NB4 (cell line): ENCODE measurements at regions not wholly inside any gene's neighbourhood (a gene's known extent, or its start where the extent isn't known, plus 50 kb on each side); places are given as distances from the start of the nearest gene placed in this dataset.

Source experiments
- POLR2A ChIP-seq: IDR thresholded peaks from 2 replicates; pipeline ENCODE4 v1.6.1; 2011; ENCODE audit warnings: mild to moderate bottlenecking; ENCODE audit not compliant: insufficient read length; ENCODE audit errors: extremely low read depth
- TF ChIP-seq, protein P1 (sequence below): IDR thresholded peaks from one replicate; pipeline ENCODE4 v1.5.1; 2012; ENCODE audit warnings: low read depth, low read length

DNA sequence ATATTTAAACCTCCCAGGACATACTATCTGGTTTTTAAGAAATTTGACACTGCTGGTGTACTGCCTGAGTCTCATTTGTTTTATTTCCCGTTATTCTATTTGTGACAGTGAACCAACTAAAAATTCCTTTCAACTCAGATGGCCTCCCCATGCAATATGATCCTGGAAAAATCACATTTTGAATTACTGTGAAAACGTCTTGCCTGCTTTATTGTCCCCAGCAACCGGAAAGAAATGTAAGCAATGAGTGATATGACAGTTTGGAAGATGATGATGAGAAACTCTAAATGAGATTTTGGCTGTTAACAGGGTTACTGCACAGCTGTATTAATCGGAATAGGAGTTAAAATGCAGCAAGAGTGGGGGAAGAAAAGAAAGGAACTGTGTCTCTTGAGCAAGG lies 590.7 kb upstream of the CDH5 start:
- TF ChIP-seq, protein P1, sequence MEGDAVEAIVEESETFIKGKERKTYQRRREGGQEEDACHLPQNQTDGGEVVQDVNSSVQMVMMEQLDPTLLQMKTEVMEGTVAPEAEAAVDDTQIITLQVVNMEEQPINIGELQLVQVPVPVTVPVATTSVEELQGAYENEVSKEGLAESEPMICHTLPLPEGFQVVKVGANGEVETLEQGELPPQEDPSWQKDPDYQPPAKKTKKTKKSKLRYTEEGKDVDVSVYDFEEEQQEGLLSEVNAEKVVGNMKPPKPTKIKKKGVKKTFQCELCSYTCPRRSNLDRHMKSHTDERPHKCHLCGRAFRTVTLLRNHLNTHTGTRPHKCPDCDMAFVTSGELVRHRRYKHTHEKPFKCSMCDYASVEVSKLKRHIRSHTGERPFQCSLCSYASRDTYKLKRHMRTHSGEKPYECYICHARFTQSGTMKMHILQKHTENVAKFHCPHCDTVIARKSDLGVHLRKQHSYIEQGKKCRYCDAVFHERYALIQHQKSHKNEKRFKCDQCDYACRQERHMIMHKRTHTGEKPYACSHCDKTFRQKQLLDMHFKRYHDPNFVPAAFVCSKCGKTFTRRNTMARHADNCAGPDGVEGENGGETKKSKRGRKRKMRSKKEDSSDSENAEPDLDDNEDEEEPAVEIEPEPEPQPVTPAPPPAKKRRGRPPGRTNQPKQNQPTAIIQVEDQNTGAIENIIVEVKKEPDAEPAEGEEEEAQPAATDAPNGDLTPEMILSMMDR, result no peak
- no peak for TF ChIP-seq POLR2A
